DND-41 (cell line): ENCODE measurements at regions not wholly inside any gene's neighbourhood (a gene's known extent, or its start where the extent isn't known, plus 50 kb on each side); places are given as distances from the start of the nearest gene placed in this dataset.

Experiments
- CTCF ChIP-seq: IDR thresholded peaks from 2 replicates; pipeline ENCODE4 v1.5.1; 2012; ENCODE audit warnings: borderline replicate concordance, low read length, moderate library complexity, mild to moderate bottlenecking; ENCODE audit not compliant: poor library complexity, severe bottlenecking; ENCODE audit errors: extremely low read depth
- EZH2 ChIP-seq: IDR thresholded peaks from 3 replicates; pipeline ENCODE4 v1.6.1; 2012; ENCODE audit warnings: borderline replicate concordance, low read depth, mild to moderate bottlenecking, moderate library complexity, low read length, inconsistent platforms; ENCODE audit not compliant: severe bottlenecking

DNA sequence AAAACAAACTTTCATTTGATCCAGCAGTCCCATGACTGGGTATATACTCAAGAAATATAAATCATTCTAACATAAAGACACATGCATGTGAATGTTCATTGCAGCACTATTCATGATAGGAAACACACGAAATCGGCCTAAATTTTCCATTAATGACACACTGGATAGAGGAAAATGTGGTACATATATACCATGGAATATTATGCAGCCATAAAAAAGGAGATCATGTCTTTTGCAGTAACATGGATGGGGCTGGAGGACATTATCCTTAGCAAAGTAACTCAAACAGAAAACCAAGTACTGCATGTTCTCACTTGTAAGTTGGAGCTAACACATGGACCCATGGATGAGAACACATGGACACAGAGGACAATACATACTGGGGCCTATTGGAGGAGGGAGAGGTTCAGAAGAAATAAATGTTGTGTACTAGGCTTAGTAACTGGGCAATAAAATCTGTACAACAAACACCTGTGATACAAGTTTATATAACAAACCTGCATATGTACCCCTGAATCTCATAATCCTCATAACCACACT, 283.6 kb downstream of the LMO7 start:
- no peak for TF ChIP-seq CTCF
- TF ChIP-seq EZH2 = no peak
